K562 (cell line): ENCODE measurements at regions not wholly inside any gene's neighbourhood (a gene's known extent, or its start where the extent isn't known, plus 50 kb on each side); places are given as distances from the start of the nearest gene placed in this dataset.

ENCODE experiments used
- ATAC-seq: fragments of 200-7000 bp; cut with Tn5 transposase; 3 replicates; pipeline ENCODE4 v1.9.1; 2020; ENCODE audit warnings: moderate library complexity
- BruUV-seq: library from RNA; stranded (reverse); fragments of 400-500 nt; replicated peaks from 2 replicates; lab custom pipeline; 2021; lab: Mats Ljungman, UMichigan
- CTCF ChIA-PET: fragments of 300-600 bp; formaldehyde crosslinking; extraction: SDS; loops from one replicate; lab custom pipeline; 2021; ENCODE audit warnings: low intra/inter-chr PET ratio; lab: Yijun Ruan, JAX
- POLR2A ChIA-PET: fragments of 300-600, 350-650 bp; sonication (Branson Sonifier 250); formaldehyde crosslinking; extraction: SDS; loops from one replicate; lab custom pipeline; 2021; ENCODE audit warnings: antibody characterized with exemption, inconsistent platforms; lab: Yijun Ruan, JAX
- DNase-seq, 4 experiments: peaks; one replicate each; pipeline versions ENCODE4 v3.0.0 to v3.0.0-alpha.2; 2011 to 2018; ENCODE audit warnings: low spot score in 3 of 4, mixed read lengths in 3 of 4; ENCODE audit errors: extremely low read depth in 1 of 4
- FAIRE-seq: peaks from 2 replicates; lab custom pipeline; 2011; peaks lifted over from hg19 to GRCh38; lab: Jason Lieb, UNC
- H2AFZ ChIP-seq: 2 replicates; pipeline ENCODE4 v1.6.0; 2011; ENCODE audit warnings: low read depth, low read length, control low read depth, inconsistent platforms
- H3K27ac ChIP-seq: fragments of 200-600 bp; 3 replicates; pipeline ENCODE4 v1.8.0; 2011; ENCODE audit warnings: low read depth, mild to moderate bottlenecking, control low read depth, inconsistent platforms, low read length, moderate library complexity, mixed read lengths; ENCODE audit errors: extremely low read depth
- H3K27me3 ChIP-seq, 2 experiments: fragments of 300-600 bp in 1 of 2; 2 replicates in 1 of 2; 3 replicates in 1 of 2; pipeline versions ENCODE4 v1.6.0 to v1.8.0; 2011; ENCODE audit warnings: inconsistent platforms in 2 of 2, low read length in 2 of 2, mild to moderate bottlenecking in 1 of 2, mixed read lengths in 1 of 2, moderate library complexity in 1 of 2; ENCODE audit not compliant: control insufficient read depth in 2 of 2, insufficient read depth in 2 of 2
- H3K36me3 ChIP-seq: fragments of 300-600 bp; 3 replicates; pipeline ENCODE4 v1.8.0; 2011; ENCODE audit warnings: mild to moderate bottlenecking, low read length, inconsistent platforms; ENCODE audit not compliant: control insufficient read depth, insufficient read depth
- H3K4me1 ChIP-seq, 2 experiments: fragments of 200-600 bp in 1 of 2; replicated peaks in 1 of 2; 2 replicates in 1 of 2; 3 replicates in 1 of 2; pipeline versions ENCODE4 v1.5.1 to v1.8.0; 2011; ENCODE audit warnings: inconsistent platforms in 2 of 2, low read length in 2 of 2, mild to moderate bottlenecking in 1 of 2, mixed read lengths in 1 of 2, moderate library complexity in 1 of 2; ENCODE audit not compliant: control insufficient read depth in 2 of 2, insufficient read depth in 2 of 2
- H3K4me2 ChIP-seq: 2 replicates; pipeline ENCODE4 v1.6.1; 2011; ENCODE audit warnings: low read length, control low read depth, inconsistent platforms, mixed read lengths; ENCODE audit not compliant: insufficient read depth
- H3K4me3 ChIP-seq: fragments of 200-600 bp; sonication (generic), shearing (Covaris generic); 2 replicates; pipeline ENCODE4 v1.5.1; 2016; ENCODE audit warnings: control low read depth, inconsistent platforms
- H3K79me2 ChIP-seq: fragments of 200-600 bp; 3 replicates; pipeline ENCODE4 v1.8.0; 2011; ENCODE audit warnings: low read length, inconsistent platforms; ENCODE audit not compliant: control insufficient read depth, insufficient read depth
- H3K9ac ChIP-seq, 2 experiments: 2 replicates each; pipeline versions ENCODE4 v1.6.0 to v1.6.1; 2011; ENCODE audit warnings: low read depth in 2 of 2, low read length in 2 of 2, control low read depth in 1 of 2, inconsistent platforms in 1 of 2, mild to moderate bottlenecking in 1 of 2, mixed read lengths in 1 of 2; ENCODE audit not compliant: insufficient read depth in 1 of 2
- H3K9me1 ChIP-seq: one replicate; pipeline ENCODE4 v1.6.0; 2011; ENCODE audit warnings: inconsistent platforms, mild to moderate bottlenecking, low read length, moderate library complexity; ENCODE audit not compliant: control insufficient read depth, insufficient read depth
- H3K9me3 ChIP-seq: replicated peaks from 2 replicates; pipeline ENCODE4 v1.5.1; 2011; ENCODE audit warnings: low read depth, low read length, inconsistent platforms; ENCODE audit not compliant: control insufficient read depth, insufficient read depth
- H4K20me1 ChIP-seq: replicated peaks from 2 replicates; pipeline ENCODE4 v1.6.1; 2011; ENCODE audit warnings: low read length, inconsistent platforms, mixed read lengths; ENCODE audit not compliant: control insufficient read depth, insufficient read depth
- DIDO1 ChIP-seq: fragments of 450-650 bp; IDR thresholded peaks from 2 replicates; pipeline ENCODE4 v1.6.1; 2016; ENCODE audit warnings: low read depth, missing biosample characterization, missing genetic modification characterization
- EP300 ChIP-seq: IDR thresholded peaks from 2 replicates; pipeline ENCODE4 v1.6.1; 2012; ENCODE audit warnings: low read length, improper control_type of control experiment
- GABPB1 ChIP-seq: sonication (generic); formaldehyde crosslinking; IDR thresholded peaks from 2 replicates; pipeline ENCODE4 v1.8.0; 2022; ENCODE audit warnings: mild to moderate bottlenecking, missing genetic modification reagents
- HDAC1 ChIP-seq, 2 experiments: fragments of 450-650 bp; IDR thresholded peaks; 2 replicates each; pipeline ENCODE4 v1.6.1; 2016 to 2017; ENCODE audit warnings: inconsistent platforms in 1 of 2, mild to moderate bottlenecking in 1 of 2, moderate library complexity in 1 of 2
- MCM7 ChIP-seq, 2 experiments: fragments of 450-650 bp; IDR thresholded peaks; 2 replicates each; pipeline ENCODE4 v1.6.1; 2016 to 2018
- RBM22 ChIP-seq: fragments of 200-400 bp; formaldehyde crosslinking; IDR thresholded peaks from 2 replicates; pipeline ENCODE4 v1.6.1; 2018; ENCODE audit warnings: low read length, low read depth; ENCODE audit not compliant: poor library complexity, severe bottlenecking
- RUNX1 ChIP-seq: sonication (generic); IDR thresholded peaks from 2 replicates; pipeline ENCODE4 v1.6.1; 2016; ENCODE audit warnings: antibody characterized with exemption, low read depth
- ZHX1 ChIP-seq: fragments of 150-350 bp; conservative IDR thresholded peaks from 2 replicates; pipeline ENCODE4 v1.6.1; 2014; ENCODE audit warnings: low read length
- ZNF121 ChIP-seq: sonication (generic); formaldehyde crosslinking; conservative IDR thresholded peaks from 2 replicates; pipeline ENCODE4 v1.8.0; 2022; ENCODE audit warnings: missing genetic modification reagents
- ZNF316 ChIP-seq: fragments of 450-650 bp; IDR thresholded peaks from 2 replicates; pipeline ENCODE4 v1.6.1; 2016
- ZNF609 ChIP-seq: sonication (generic); formaldehyde crosslinking; IDR thresholded peaks from 2 replicates; pipeline ENCODE4 v1.8.1; 2023; ENCODE audit warnings: missing genetic modification reagents, mild to moderate bottlenecking, borderline replicate concordance
- WGBS: fragments of 100-300 bp; shearing (Covaris generic); methylation state at CpG from one replicate; pipeline ENCODE4 v1.1.6; 2016; ENCODE audit warnings: low coverage, mixed read lengths; ENCODE audit not compliant: insufficient coverage; ENCODE audit errors: missing lambda C conversion rate; 5-methylcytosine and 5-hydroxymethylcytosine counted together
- in situ Hi-C: fragments of 300-500 bp; cut with MboI; formaldehyde crosslinking; loops from 4 replicates; pipeline ENCODE4 v1.15.0; 2018; ENCODE audit warnings: inconsistent platforms, mixed read lengths
- intact Hi-C: fragments of 100-400 bp; cut with micrococcal nuclease; formaldehyde crosslinking; loops from 2 replicates; pipeline ENCODE4 v1.14.2; 2022

GRCh38 chr6:26216886-26217713 lies 129.9 kb downstream of the HFE start:
- Histone ChIP-seq H3K79me2 (peaks cover 58% of the 10 kb centered on the region), H3K36me3 (peaks cover 5% of the 10 kb centered on the region; the same call in 1 of the 3 replicates), H3K27me3 (no peaks in the 10 kb centered on the region), H3K9me3 (no peaks in the 10 kb centered on the region; the same call in 1 of the 2 replicates), H3K9ac (peak overlapping the region; percentile 93), H3K9me1 (no peaks in the 10 kb centered on the region), H3K27ac (peak overlapping the region; percentile 91), H3K4me2 (peak overlapping the region; percentile 81), H3K4me1 (peaks cover 15 to 23% of the 10 kb centered on the region in 2 experiments), H2AFZ (peak overlapping the region; percentile 1; the same call in 1 of the 2 replicates), H3K4me3 (peak overlapping the region; percentile 61), H4K20me1 (peaks cover 13% of the 10 kb centered on the region)
- POLR2A ChIA-PET = interaction anchor here (0.5 to 7.3 kb wide), 80 partner anchors 9 to 1701 kb away, joined by 3 to 1095 read pairs (median 8); partner anchors contain the start of genes BTN2A2 and HFE
- under 1% methylated on average over 44 of the region's 44 CpGs for WGBS
- in situ Hi-C loops = loop anchor here (5.0 to 25.0 kb wide), 2 partner anchors 95 to 1595 kb away; a partner anchor contains a TSS
- CTCF ChIA-PET = interaction anchor here (0.6 to 1.2 kb wide), 2 partner anchors 17 to 43 kb away, joined by 4 to 5 read pairs; no protein-coding TSS in a partner anchor
- intact Hi-C loops = loop anchor here (1.0 to 10.0 kb wide), 16 partner anchors 13 to 1675 kb away; partner anchors contain the start of gene GMNN
- DNase-seq (peak; percentile 74 to 97 (median 76)), FAIRE-seq (no peak), ATAC-seq (peak; percentile 68)
- TSS peak; percentile 98 for BruUV-seq
- no peak; the same call in none of the 2 replicates for TF ChIP-seq ZNF121 (CRISPR knock-in tag)
- TF ChIP-seq ZNF609 (CRISPR knock-in tag) = peak; percentile 88; the same call in 1 of the 2 replicates
- no peak for TF ChIP-seq MCM7 (IDR thresholded peaks at IDR 0.05)
- peak; percentile 3; the same call in 1 of the 2 replicates for TF ChIP-seq GABPB1 (CRISPR knock-in tag)
- 0 out of 2 replicates have a peak, but pooled peaks have one; percentile 45 for TF ChIP-seq EP300
- TF ChIP-seq RBM22 = peak; percentile 99
- no peak for TF ChIP-seq ZNF316
- TF ChIP-seq HDAC1 (IDR thresholded peaks at IDR 0.05) = peak in 1 of 2 experiments; percentile 81; a peak in 2 of 4 replicates
- TF ChIP-seq DIDO1 (tag) = no peak
- TF ChIP-seq ZHX1 = no peak
- TF ChIP-seq RUNX1 = no peak
